ENCODE measurements at regions not wholly inside any gene's neighbourhood (a gene's known extent, or its start where the extent isn't known, plus 50 kb on each side); places are given as distances from the start of the nearest gene placed in this dataset.
"Not testable (repeated sequence)": the region's sequence is repeated elsewhere in the genome, so short reads cannot be mapped to it uniquely, and the experiment has no call there.

DNA sequence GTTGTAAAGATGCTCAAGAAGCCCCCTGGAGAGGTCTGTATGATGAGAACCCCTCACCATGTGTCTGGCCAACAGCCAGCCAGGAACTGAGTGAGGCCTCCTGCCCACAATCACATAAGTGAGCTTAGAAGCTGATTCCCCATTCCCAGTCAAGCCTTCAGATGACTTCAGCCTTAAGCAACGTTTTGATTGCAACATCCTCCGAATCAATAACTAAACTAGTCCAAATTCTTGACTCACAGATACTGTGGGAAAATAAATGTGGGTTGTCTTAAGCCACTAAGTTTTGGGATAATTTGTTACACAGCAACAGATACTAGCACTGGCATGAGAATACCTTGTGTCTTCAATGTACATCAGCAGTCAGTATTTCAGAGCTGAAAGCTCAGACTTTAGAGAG lies 54.5 kb upstream of the HS3ST4 start:
- no peak for DNase-seq

DNA sequence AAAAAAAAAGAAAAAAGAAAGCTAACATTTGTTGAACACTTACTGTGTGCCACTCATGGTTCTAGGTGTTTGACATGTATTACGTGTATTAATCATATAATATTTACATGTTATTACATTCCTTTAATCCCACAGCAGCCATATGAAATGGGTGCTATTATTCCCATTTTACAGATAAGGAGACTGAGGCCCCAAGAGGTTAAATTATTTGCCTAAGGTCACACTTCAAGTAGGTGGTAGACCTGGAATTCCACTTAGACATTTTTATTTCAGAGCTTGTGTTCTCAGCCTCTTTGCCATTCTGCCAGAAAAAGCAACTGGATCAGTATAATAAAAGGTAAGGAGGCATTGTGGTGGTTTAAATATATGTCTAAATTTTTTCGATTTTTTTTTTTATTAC lies 55.1 kb upstream of the HS3ST4 start:
- DNase-seq = no peak

GRCh38 chr16:25635454-25635853 lies 56.3 kb upstream of the HS3ST4 start:
- DNase-seq = no peak

GRCh38 chr16:25633549-25633948 lies 58.2 kb upstream of the HS3ST4 start:
- DNase-seq = no peak

DNA sequence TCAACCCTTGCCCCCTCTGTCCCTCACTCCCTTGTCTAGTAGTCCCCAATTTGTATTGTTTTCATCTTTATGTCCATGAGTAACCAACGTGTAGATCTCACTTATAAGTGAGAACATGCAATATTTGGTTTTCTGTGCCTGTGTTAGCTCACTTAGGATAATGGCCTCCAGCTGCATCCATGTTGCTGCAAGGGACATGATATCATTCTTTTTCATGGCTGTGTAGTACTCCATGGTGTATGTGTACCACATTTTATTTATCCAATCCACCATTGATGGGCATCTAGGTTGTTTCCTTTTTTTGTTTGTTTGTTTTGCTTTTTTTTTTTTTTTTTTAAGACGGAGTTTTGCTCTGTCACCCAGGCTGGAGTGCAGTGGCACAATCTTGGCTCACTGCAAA lies 63.0 kb upstream of the HS3ST4 start:
- DNase-seq = no peak

DNA sequence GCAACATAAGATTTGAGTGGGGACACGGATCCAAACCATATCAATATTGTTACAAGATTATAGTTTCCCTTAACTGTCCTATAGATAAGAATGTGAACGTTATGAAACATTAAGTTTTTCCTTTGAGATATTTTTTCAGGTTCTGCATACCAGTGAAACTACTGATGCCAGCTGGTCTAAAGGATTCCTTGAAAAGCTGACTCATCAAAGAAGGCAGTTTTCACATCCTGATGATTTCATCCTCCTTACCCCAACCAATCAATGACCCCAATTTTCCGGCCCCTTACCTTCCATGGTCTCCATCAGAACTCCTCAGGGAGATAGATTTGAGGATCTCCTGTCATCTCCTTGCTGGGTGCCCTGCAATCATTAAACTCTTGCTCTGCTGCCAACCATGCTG lies 64.1 kb upstream of the HS3ST4 start:
- DNase-seq = no peak

DNA sequence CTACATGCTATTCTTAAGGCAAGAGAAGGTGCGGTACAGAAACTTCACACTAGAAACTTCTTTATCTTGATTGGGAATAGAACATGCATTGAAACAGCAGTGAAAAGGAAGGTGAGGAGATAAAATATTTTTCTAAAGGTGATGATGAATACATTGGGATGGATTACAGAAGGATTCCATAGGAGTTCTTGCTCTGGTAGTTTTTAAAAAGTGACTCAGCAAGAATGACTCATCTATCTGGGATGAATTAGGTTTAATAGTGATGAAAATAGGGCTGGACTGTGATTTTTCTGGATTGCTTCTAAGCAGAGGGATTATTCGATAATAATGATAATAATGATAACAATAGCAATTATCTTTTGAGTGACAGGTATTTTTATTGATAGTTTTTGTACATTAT lies 65.6 kb upstream of the HS3ST4 start:
- no peak for DNase-seq

DNA sequence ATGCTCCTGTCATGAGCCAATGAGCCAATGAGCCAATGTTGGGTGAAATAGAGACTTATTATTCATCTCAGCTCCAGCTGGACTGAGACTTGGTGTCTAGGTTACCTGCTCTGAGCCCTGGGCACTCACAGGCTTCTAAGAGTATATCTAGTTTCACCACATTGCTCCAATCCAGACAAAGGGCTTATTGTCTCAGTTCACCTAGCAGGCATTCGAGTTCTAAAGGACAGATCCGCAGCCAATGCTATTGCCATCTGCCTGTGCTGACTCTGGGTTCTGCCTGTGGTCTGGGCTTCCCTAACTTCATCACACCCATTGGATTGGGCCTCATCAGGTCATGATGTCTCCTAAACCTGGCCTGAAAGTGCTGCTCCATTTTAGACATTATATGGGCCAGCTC lies 66.1 kb upstream of the HS3ST4 start:
- DNase-seq = no peak

DNA sequence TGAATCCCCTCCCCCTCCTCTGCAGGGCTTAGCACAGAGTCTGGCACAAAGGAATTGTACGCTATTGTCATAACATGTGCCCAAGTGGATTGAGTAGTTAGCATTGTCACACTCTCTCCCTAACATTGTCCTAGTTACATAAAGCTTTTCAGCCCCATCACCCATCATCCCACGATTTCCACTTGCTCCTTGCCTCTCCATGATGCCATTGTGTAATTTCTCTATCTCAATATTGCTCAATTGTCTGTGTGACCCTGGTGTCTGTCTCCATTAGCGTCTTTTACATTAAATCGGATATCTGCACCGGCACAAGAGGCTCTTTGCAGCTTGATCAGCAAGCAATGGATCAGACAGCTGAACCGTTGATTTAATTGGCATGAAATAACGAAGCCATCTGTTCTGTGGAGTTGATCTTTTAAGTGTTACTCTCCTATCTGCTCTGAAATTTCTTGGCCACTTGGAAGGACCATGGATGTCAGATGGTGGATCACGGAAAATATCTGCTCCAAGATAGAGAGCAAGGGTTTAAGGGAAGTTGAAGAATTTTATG lies 77.0 kb upstream of the HS3ST4 start:
- DNase-seq = no peak

DNA sequence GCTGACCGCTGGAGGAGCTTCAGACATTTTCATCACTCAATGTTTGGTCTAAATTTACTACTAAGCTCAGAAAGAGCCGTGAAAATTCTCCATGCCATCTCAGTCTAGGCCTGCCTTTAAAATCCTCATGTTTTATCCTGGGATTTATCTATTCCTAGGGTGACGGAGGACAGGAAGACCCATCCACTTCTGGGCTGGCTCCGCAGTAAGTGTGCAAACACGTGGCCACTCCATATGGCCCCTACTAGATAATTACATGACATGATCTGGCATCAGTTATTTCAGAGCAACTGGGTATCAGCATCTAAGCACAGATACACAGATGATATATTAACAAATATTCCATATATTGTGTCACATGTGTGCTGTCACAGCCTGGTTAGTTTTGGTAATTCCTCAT lies 77.8 kb upstream of the HS3ST4 start:
- DNase-seq = no peak

DNA sequence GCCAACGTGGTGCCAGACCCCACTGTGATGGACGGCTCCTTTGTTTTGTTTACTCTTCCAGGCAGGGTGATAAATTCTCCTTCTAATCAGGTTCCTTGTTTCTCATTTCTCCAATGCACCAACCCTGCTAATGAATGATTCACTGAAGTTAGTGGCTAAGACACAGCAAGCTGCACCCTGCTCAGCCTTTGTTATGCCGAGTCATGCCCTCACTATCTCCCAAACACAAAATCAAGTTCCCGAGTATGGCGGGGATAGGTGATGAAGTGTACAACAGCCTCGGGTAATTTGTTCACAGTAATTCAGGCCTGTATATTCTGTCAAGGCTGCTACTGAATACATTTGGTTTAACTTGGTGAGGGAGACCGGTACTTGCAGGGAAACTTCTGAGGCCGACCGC lies 83.8 kb upstream of the HS3ST4 start:
- no peak for DNase-seq

DNA sequence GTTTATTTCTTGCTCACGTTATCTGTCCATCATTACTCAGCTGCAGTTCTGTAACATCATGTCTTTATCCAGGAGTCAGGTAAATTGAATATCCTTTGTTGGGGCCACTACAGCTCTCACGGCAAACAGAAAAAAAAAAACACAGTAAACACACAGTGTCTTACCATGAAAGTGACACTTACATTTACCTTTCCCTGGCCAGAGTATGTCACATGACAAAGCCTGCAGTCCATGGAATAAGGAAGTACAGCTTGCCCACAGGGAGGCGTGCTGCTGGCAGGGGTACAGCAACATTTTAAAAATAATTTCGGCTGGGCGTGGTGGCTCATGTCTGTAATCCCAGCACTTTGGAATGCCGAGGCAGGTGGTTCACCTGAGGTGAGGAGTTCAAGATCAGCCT lies 85.7 kb upstream of the HS3ST4 start:
- no peak for DNase-seq

GRCh38 chr16:25605381-25605780 lies 86.4 kb upstream of the HS3ST4 start:
- DNase-seq = no peak

DNA sequence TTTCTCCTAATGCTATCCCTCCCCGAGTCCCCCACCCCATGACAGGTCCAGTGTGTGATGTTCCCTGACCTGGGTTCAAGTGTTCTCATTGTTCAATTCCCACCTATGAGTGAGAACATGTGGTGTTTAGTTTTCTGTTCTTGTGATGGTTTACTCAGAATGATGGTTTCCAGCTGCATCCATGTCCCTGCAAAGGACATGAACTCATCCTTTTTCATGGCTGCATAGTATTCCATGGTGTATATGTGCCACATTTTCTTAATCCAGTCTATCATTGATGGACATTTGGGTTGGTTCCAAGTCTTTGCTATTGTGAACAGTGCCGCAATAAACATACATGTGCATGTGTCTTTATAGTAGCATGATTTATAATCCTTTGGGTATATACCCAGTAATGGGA lies 90.5 kb upstream of the HS3ST4 start:
- not testable (repeated sequence) for DNase-seq

DNA sequence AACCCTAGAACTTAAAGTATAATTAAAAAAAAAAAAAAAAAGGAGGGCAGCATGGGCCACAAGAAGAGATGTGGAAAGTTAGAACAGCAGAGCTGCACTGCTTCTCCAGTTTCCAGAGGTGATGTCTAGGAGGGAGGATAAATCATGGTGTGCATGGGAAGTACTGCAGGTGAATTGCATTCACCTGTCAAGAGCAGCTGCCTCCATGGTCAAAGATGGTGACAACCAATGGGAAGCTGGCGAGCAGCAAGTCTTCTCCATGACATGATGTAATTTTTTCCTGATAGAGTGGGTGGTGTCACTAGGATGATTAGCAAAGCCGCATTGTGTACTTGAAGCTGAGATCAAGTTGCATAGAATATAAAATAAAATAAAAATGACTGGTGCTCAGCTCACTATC lies 95.6 kb upstream of the HS3ST4 start:
- no peak for DNase-seq

DNA sequence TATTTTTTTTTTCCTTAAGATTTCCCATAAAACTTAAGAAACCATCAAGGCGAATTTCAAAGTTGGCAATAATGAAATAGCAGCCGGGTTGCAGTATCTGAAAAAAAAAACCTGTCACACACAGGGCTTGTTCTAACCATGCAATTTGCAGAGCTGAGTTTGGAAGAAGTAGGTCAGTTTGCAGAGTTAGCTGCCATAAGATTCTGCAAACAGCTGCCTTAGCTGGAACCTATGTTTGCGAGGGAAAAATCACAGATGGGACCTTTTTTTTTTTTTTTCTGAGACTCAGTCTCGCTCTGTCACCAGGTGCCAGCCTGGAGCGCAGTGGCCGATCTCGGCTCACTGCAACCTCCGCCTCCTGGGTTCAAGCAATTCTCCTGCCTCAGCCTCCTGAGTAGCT lies 98.5 kb upstream of the HS3ST4 start:
- no peak for DNase-seq

- DNase-seq = no peak
Measured at GRCh38 chr16:25587783-25588182, 104.0 kb upstream of the HS3ST4 start.

- DNase-seq = no peak
Measured at GRCh38 chr16:25586826-25587225, 104.9 kb upstream of the HS3ST4 start.

GRCh38 chr16:25585526-25585925 lies 106.2 kb upstream of the HS3ST4 start:
- no peak for DNase-seq

DNA sequence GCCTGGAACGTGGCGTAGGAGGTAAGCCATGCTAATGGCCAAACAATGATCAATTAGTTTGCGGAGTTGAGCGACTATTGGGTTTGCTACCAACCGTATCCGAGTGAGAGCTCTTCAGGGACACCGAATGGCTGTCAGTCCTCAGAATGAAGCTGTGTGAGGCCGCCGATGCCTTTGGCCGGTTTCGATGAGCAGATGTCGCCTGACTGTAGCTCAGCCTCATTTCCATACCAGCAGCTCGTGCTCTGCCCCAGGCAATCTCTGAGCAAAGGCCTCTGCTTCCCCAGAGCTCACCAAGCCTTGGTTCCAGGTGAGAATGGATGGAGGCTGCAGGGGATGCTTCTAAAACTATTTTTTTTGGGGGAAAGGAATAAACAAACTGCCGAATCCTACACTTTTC lies 111.7 kb upstream of the HS3ST4 start:
- no peak for DNase-seq

DNA sequence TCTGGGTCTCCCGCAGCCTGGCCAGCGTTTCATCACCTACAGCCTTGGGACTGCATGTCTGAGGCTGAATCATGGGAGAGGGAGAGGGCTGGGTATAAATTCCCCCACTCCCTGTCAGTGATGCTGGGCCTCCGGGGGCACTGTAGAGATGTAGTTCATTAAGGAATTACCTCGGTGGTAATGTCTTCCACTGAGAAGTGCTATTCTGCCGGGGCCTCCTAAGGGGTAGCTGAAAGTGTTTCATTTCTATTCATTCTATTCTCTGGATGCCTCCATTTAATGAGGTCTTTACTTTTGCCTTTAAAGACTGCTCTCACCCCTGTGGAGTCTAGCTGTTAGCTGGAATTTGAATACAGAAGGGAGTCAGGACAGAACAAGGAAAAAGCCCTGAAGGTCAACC lies 116.4 kb upstream of the HS3ST4 start:
- DNase-seq = no peak

DNA sequence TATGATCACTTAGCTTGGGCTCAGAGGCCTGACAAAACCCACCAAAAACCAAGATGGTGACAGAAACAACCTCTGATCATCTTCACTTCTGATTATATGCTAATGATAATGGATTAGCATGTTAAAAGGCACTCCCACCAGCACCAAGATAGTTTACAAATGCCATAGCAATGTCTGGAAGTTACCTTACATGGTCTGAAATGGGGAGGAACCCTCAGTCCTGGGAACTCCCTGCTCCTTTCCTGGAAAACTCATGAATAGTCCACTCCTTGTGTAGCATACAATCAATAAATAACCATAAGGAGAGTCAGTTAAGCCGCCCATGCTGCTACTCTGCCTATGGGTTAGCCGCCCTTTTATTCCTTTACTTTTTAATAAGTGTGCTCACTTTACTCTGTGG lies 120.0 kb upstream of the HS3ST4 start:
- no peak for DNase-seq

DNA sequence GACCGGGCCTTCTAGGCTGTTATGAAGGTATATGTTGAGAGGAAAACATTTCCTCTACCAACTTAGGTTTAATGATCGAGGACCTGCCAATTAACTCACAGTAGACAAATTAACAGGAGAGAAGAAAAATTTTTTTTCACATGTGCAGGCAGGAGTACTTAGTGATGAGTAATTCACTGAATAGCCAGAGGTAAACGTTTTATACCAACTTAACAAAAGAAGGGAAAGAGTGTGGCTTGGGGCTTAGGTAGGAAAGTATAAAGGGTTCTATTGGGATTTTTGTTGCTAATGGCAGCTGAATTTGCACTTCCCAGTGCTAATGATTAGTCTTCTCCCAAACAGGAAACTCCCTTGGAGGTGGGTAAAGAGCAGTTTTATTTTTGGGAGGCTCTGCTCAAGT lies 121.6 kb upstream of the HS3ST4 start:
- no peak for DNase-seq

DNA sequence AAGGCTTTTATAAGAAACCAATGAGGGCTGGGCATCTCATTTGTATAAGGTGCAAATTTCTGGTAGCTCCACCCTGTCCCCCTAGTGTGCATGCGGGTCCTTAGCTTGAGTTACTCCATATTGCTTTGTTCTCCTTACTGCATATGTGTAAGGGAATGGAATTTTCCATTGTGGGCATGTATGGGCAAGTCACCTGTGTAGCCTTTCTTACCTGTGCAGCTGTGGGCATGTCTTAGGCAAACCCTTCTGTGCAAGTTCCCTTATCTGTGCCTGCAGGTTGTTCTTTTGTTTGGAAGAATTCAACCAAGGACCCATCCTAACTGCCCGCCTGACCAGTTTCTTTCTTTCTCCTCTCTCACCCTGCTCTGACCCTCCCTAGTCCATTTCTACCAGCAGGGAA lies 122.8 kb upstream of the HS3ST4 start:
- no peak for DNase-seq

GRCh38 chr16:25566183-25566582 lies 125.6 kb upstream of the HS3ST4 start:
- DNase-seq = no peak

DNA sequence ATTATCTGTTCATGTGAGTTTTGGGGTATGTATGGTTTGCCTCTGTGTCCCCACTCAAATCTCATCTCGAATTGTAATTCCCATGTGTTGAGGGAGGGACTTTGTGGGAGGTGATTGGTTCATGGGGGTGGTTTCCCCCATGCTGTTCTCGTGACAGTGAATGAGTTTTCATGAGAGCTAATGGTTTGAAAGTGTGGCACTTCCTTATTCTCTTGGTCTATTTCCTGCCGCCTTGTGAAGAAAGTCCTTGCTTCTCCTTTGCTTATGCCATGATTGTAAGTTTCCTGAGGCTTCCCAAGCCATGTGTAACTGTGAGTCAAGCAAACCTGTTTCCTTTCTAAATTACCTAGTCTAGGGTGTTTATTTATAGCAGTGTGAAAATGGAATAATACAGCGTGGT lies 128.1 kb upstream of the HS3ST4 start:
- no peak for DNase-seq

Measured in tongue (tissue), 1 donor.